GM23338 (cell line): ENCODE measurements at regions not wholly inside any gene's neighbourhood (a gene's known extent, or its start where the extent isn't known, plus 50 kb on each side); places are given as distances from the start of the nearest gene placed in this dataset.
A peak's percentile ranks its signal among the peaks of the same experiment; 100 is the strongest.

Experiments
- ATAC-seq: fragments of 200-7000 bp; cut with Tn5 transposase; 3 replicates; pipeline ENCODE4 v1.9.1; 2020
- DNase-seq: peaks from one replicate; pipeline ENCODE4 v3.0.0-alpha.2; 2015; ENCODE audit warnings: low spot score
- H2AFZ ChIP-seq: fragments of 200-600 bp; sonication (generic); 2 replicates; pipeline ENCODE4 v1.8.0; 2016; ENCODE audit warnings: antibody characterized with exemption, mild to moderate bottlenecking, moderate library complexity
- H3F3A ChIP-seq: fragments of 200-600 bp; sonication (generic); replicated peaks from 2 replicates; pipeline ENCODE4 v1.8.0; 2017; ENCODE audit warnings: antibody characterized with exemption, mixed run types, low read depth
- H3K27ac ChIP-seq: fragments of 200-600 bp; sonication (generic); 2 replicates; pipeline ENCODE4 v1.6.1; 2016; ENCODE audit warnings: low read depth
- H3K27me3 ChIP-seq: fragments of 200-600 bp; sonication (generic); 2 replicates; pipeline ENCODE4 v1.8.0; 2016; ENCODE audit warnings: mild to moderate bottlenecking, mixed run types, moderate library complexity; ENCODE audit not compliant: insufficient read depth
- H3K36me3 ChIP-seq: fragments of 200-600 bp; sonication (generic); 2 replicates; pipeline ENCODE4 v1.8.0; 2016; ENCODE audit warnings: mild to moderate bottlenecking; ENCODE audit not compliant: insufficient read depth
- H3K4me1 ChIP-seq: fragments of 200-600 bp; sonication (generic); 2 replicates; pipeline ENCODE4 v1.8.0; 2016; ENCODE audit warnings: mild to moderate bottlenecking, moderate library complexity; ENCODE audit not compliant: insufficient read depth
- H3K4me2 ChIP-seq: fragments of 200-600 bp; sonication (generic); 2 replicates; pipeline ENCODE4 v1.7.1; 2017; ENCODE audit warnings: mixed run types
- H3K4me3 ChIP-seq: fragments of 200-600 bp; sonication (generic); 2 replicates; pipeline ENCODE4 v1.6.1; 2016; ENCODE audit warnings: mixed run types
- H3K79me2 ChIP-seq: fragments of 200-600 bp; sonication (generic); replicated peaks from 2 replicates; pipeline ENCODE4 v1.8.0; 2017; ENCODE audit warnings: mild to moderate bottlenecking; ENCODE audit not compliant: insufficient read depth
- H3K9me2 ChIP-seq: fragments of 200-600 bp; sonication (generic); 2 replicates; pipeline ENCODE4 v1.8.0; 2017; ENCODE audit not compliant: insufficient read depth
- H4K20me1 ChIP-seq: fragments of 200-600 bp; sonication (generic); replicated peaks from 2 replicates; pipeline ENCODE4 v1.8.0; 2017; ENCODE audit warnings: mild to moderate bottlenecking; ENCODE audit not compliant: insufficient read depth
- H3K27ac Mint-ChIP-seq: 2 replicates; pipeline ENCODE4 v1.8.0; 2020; ENCODE audit warnings: inconsistent platforms, mild to moderate bottlenecking, moderate library complexity, mixed read lengths
- H3K27me3 Mint-ChIP-seq: 3 replicates; pipeline ENCODE4 v1.8.0; 2022; ENCODE audit warnings: low read depth, mild to moderate bottlenecking, moderate library complexity, mixed read lengths, inconsistent platforms; ENCODE audit not compliant: insufficient read depth, poor library complexity
- H3K36me3 Mint-ChIP-seq: 3 replicates; pipeline ENCODE4 v1.8.0; 2021; ENCODE audit warnings: low read depth, mild to moderate bottlenecking, inconsistent platforms, moderate library complexity, mixed read lengths
- H3K4me1 Mint-ChIP-seq: 3 replicates; pipeline ENCODE4 v1.8.0; 2020; ENCODE audit warnings: mild to moderate bottlenecking, inconsistent platforms, mixed read lengths
- H3K4me3 Mint-ChIP-seq: 3 replicates; pipeline ENCODE4 v1.8.0; 2021; ENCODE audit warnings: moderate library complexity, mild to moderate bottlenecking, inconsistent platforms, mixed read lengths
- H3K9me3 Mint-ChIP-seq: 3 replicates; pipeline ENCODE4 v1.8.0; 2020; ENCODE audit warnings: moderate library complexity, mild to moderate bottlenecking, inconsistent platforms, mixed read lengths
- CTCF ChIP-seq, 2 experiments: fragments of 200-600 bp in 1 of 2; sonication (generic) in 1 of 2; conservative IDR thresholded peaks; 2 replicates each; pipeline versions ENCODE4 v1.5.1 to v1.6.1; 2016 to 2017; ENCODE audit warnings: antibody characterized with exemption in 2 of 2, low read depth in 2 of 2, mild to moderate bottlenecking in 2 of 2, moderate library complexity in 1 of 2
- EZH2 ChIP-seq: fragments of 200-600 bp; sonication (generic); IDR thresholded peaks from one replicate; pipeline ENCODE4 v1.8.0; 2017; ENCODE audit warnings: antibody characterized with exemption, mild to moderate bottlenecking, low read depth; ENCODE audit not compliant: unreplicated experiment
- JUNB ChIP-seq: IDR thresholded peaks from one replicate; pipeline ENCODE4 v1.6.1; 2016; ENCODE audit warnings: antibody characterized with exemption; ENCODE audit not compliant: unreplicated experiment
- NANOG ChIP-seq: IDR thresholded peaks from 2 replicates; pipeline ENCODE4 v1.6.1; 2016; ENCODE audit warnings: antibody characterized with exemption, borderline replicate concordance
- POLR2AphosphoS5 ChIP-seq: IDR thresholded peaks from 2 replicates; pipeline ENCODE4 v1.6.1; 2016; ENCODE audit warnings: antibody characterized with exemption, low read depth
- REST ChIP-seq: IDR thresholded peaks from one replicate; pipeline ENCODE4 v1.6.1; 2018; ENCODE audit warnings: antibody characterized with exemption; ENCODE audit not compliant: unreplicated experiment
- STAT1 ChIP-seq: IDR thresholded peaks from one replicate; pipeline ENCODE4 v1.6.1; 2016; ENCODE audit warnings: antibody characterized with exemption; ENCODE audit not compliant: unreplicated experiment
- ZNF331 ChIP-seq: fragments of 250-450 bp; sonication (Bioruptor Pico); IDR thresholded peaks from 2 replicates; pipeline ENCODE4 v1.5.0; 2020; ENCODE audit warnings: low read depth, mild to moderate bottlenecking, moderate library complexity

- no peaks in the 10 kb centered on the region for H3K36me3 Mint-ChIP-seq
These were observed 154.9 kb downstream of the FTCDNL1 start for GRCh38 chr2:199696048-199696447.

GRCh38 chr2:199693861-199694260, 157.1 kb downstream of the FTCDNL1 start:
- Histone ChIP-seq H3K4me1 (no peaks in the 10 kb centered on the region), H3K4me3 (no peak overlapping the region), H3F3A (no peaks in the 10 kb centered on the region), H4K20me1 (no peaks in the 10 kb centered on the region), H3K9me2 (no peaks in the 10 kb centered on the region), H3K79me2 (no peaks in the 10 kb centered on the region), H2AFZ (no peak overlapping the region), H3K4me2 (no peak overlapping the region), H3K27ac (no peak overlapping the region), H3K36me3 (no peaks in the 10 kb centered on the region), H3K27me3 (no peaks in the 10 kb centered on the region)
- Mint-ChIP-seq H3K27ac (no peak overlapping the region), H3K36me3 (no peaks in the 10 kb centered on the region), H3K4me1 (peaks cover 10% of the 10 kb centered on the region; the same call in 2 of the 3 replicates), H3K27me3 (peaks cover 5% of the 10 kb centered on the region), H3K9me3 (no peaks in the 10 kb centered on the region), H3K4me3 (no peak overlapping the region)
- ATAC-seq: peak; percentile 89
- peak; percentile 59 for DNase-seq
- TF ChIP-seq POLR2AphosphoS5: no peak
- TF ChIP-seq ZNF331: no peak
- TF ChIP-seq NANOG: no peak
- TF ChIP-seq EZH2: no peak
- no peak for TF ChIP-seq CTCF (conservative IDR thresholded peaks at IDR 0.05; ENCODE audit: low read depth in 2 of 2)

More at GRCh38 chr2:199696048-199696447, 154.9 kb downstream of the FTCDNL1 start:
- Histone ChIP-seq H3K36me3 (no peaks in the 10 kb centered on the region), H3K79me2 (no peaks in the 10 kb centered on the region), H3K27ac (no peak overlapping the region), H3K9me2 (no peaks in the 10 kb centered on the region), H3K4me1 (no peaks in the 10 kb centered on the region), H2AFZ (no peak overlapping the region), H4K20me1 (no peaks in the 10 kb centered on the region), H3K4me2 (no peak overlapping the region), H3F3A (no peaks in the 10 kb centered on the region), H3K27me3 (no peaks in the 10 kb centered on the region), H3K4me3 (no peak overlapping the region)
- H3K4me3 Mint-ChIP-seq: no peak overlapping the region
- TF ChIP-seq REST (no peak), STAT1 (no peak), JUNB (no peak)
- H3K27ac Mint-ChIP-seq: no peak overlapping the region
- DNase-seq: no peak
- H3K9me3 Mint-ChIP-seq: no peaks in the 10 kb centered on the region
- H3K4me1 Mint-ChIP-seq: peaks cover 7% of the 10 kb centered on the region; the same call in 2 of the 3 replicates
- peaks cover 5% of the 10 kb centered on the region for H3K27me3 Mint-ChIP-seq
- ATAC-seq: no peak
